ENCODE measurements at regions not wholly inside any gene's neighbourhood (a gene's known extent, or its start where the extent isn't known, plus 50 kb on each side); places are given as distances from the start of the nearest gene placed in this dataset.

DNA sequence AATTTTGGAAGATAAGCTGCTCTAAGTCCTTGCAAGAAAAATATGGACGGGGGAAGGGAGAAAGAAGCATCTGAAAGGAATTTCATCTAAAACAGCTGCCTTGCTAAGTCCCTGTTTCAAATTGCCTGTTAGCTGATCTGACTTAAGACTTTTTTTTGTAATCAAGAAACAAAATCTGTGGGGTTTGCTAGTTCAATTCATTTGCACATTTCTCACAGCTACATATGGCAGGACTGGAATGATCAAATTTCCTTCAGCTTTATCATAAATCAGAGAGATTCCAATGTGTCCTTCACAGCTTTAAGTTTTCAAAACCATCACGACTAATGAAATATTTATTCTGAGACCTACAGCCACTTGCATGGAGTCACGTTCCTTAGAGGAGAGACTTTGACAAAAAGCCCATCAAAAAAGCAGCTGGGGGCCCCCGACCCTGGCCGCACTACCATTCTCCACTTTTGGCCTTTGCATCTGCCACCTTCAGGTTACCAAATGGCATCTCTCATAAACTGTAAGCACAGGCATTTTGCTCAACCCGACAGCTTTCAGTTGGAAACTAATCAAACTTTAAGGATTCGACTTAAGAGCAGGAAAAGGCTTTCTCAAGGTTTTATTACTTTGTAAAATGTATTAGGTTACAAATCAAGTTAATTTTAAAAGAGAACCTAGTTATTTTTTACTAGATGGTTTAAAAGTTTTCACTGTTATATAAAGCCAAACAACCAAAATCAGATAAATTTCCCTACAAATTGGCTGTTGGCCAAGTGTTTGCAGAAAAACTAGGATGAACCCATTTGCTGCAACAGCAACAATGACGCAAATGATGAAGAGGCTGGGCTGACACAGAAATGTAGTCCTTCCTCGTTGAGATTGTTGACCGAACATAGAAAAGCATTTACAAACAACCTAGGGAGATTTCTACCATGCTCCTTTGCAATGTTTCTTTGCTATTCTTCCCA lies 100.4 kb upstream of the RND3 start:
- H3K4me1 ChIP-seq = no peaks in the 10 kb centered on the region
- no peak for TF ChIP-seq POLR2A (IDR thresholded peaks at IDR 0.05)
- DNase-seq = no peak
- no peaks in the 10 kb centered on the region for H3K27me3 ChIP-seq
- no peaks in the 10 kb centered on the region for H3K9me3 ChIP-seq
- H3K27ac ChIP-seq = no peak overlapping the region
- H3K4me3 ChIP-seq = no peak overlapping the region
- no peaks in the 10 kb centered on the region for H3K36me3 ChIP-seq

DNA sequence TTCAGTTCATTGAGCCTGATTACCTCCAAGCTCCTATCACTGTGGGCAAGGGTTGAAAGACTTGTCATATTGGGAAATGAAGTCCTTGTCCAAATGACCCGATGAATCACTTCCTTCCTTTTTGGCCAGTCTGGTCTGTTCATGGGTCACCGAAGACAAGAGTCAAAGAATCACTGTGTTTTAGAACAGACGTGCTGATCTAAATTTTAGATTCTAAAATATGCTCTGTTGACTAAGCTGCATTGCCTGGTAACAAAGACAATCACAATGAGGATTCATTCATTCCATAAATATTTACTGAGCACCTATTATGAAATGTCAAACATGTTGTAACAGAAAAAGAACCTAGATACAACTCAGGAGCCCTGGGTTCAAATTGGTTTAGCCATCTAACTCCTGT lies 99.4 kb upstream of the RND3 start:
- no peaks in the 10 kb centered on the region for H3K36me3 ChIP-seq
- DNase-seq = no peak
- no peaks in the 10 kb centered on the region for H3K27me3 ChIP-seq
- TF ChIP-seq CTCF (IDR thresholded peaks at IDR 0.05) = no peak
- no peak for TF ChIP-seq POLR2A (IDR thresholded peaks at IDR 0.05)
- no peaks in the 10 kb centered on the region for H3K9me3 ChIP-seq
- no peaks in the 10 kb centered on the region for H3K4me1 ChIP-seq
- H3K4me3 ChIP-seq = no peak overlapping the region
- no peak overlapping the region for H3K27ac ChIP-seq

- no peaks in the 10 kb centered on the region for H3K27me3 ChIP-seq
- no peak overlapping the region for H3K27ac ChIP-seq
- H3K4me3 ChIP-seq = no peak overlapping the region
- no peaks in the 10 kb centered on the region for H3K4me1 ChIP-seq
- no peak for DNase-seq
- TF ChIP-seq CTCF (IDR thresholded peaks at IDR 0.05) = no peak
- TF ChIP-seq POLR2A (IDR thresholded peaks at IDR 0.05) = no peak
- no peaks in the 10 kb centered on the region for H3K9me3 ChIP-seq
- no peaks in the 10 kb centered on the region for H3K36me3 ChIP-seq
Measured at GRCh38 chr2:150585221-150585971, 97.9 kb upstream of the RND3 start.

GRCh38 chr2:150584081-150584480 lies 96.6 kb upstream of the RND3 start:
- no peak for DNase-seq
- no peaks in the 10 kb centered on the region for H3K27me3 ChIP-seq
- no peak for TF ChIP-seq POLR2A (IDR thresholded peaks at IDR 0.05)
- TF ChIP-seq CTCF (IDR thresholded peaks at IDR 0.05) = no peak
- H3K9me3 ChIP-seq = peaks cover 0 to 5% (median under 1%) of the 10 kb centered on the region in 4 donors
- no peaks in the 10 kb centered on the region for H3K36me3 ChIP-seq
- no peaks in the 10 kb centered on the region for H3K4me1 ChIP-seq
- no peak overlapping the region for H3K27ac ChIP-seq
- no peak overlapping the region for H3K4me3 ChIP-seq

- DNase-seq = no peak
- Histone ChIP-seq H3K36me3 (no peaks in the 10 kb centered on the region), H3K27ac (no peak overlapping the region), H3K4me1 (no peaks in the 10 kb centered on the region), H3K27me3 (no peaks in the 10 kb centered on the region), H3K9me3 (peaks cover 0 to 12% (median 5%) of the 10 kb centered on the region in 4 donors), H3K4me3 (no peak overlapping the region)
- TF ChIP-seq POLR2A (IDR thresholded peaks at IDR 0.05) = no peak
- no peak for TF ChIP-seq CTCF (IDR thresholded peaks at IDR 0.05)
Measured at GRCh38 chr2:150581717-150582472, 94.4 kb upstream of the RND3 start.
